ENCODE measurements at regions not wholly inside any gene's neighbourhood (a gene's known extent, or its start where the extent isn't known, plus 50 kb on each side); places are given as distances from the start of the nearest gene placed in this dataset.
"Not testable (repeated sequence)": the region's sequence is repeated elsewhere in the genome, so short reads cannot be mapped to it uniquely, and the experiment has no call there.

GRCh38 chr9:85792057-85792456 is 50.3 kb upstream of the AGTPBP1 start:
- H3K36me3 ChIP-seq (replicated peaks; ENCODE audit: control insufficient read depth, insufficient read depth, low read length); DNase-seq; H3K27me3 ChIP-seq (ENCODE audit: control insufficient read depth, insufficient read depth, low read length); H3K4me3 ChIP-seq (ENCODE audit: insufficient read depth, low read depth, low read length): not testable (repeated sequence)

DNA sequence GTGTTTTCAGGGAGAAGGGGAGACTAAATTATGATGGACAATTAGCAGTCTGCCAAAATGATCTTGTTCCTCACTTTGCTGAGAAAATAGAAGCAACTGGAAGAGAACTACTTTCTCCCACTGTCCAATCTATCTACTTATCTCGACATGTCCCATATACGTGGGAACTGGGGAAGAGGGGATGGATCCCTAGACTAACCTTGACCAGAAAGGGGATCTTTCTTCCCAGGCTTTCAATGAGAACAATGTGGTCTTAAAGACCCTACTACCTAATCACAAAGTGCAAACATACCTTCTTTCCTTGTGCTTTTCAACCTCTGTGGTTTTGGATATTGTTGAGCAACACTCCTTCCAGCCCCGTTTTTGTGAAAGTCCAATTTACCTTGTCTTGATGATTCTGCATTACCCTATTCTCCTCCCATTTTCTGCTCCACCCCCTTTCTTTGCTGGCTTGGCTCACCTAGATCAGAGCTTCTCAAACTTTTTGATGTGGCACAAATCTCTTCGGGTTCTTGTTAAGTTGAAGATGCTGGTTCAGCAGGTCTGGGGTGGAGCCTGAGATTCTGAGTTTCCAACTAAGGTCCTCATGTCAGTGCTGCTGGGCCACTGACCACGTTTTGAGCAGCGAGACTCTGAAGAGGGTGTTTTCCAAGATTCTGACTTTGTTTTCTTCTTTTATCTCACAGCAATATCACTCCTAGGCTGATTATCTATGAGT is 61.4 kb upstream of the AGTPBP1 start:
- not testable (repeated sequence) for H3K27me3 ChIP-seq (ENCODE audit: control insufficient read depth, insufficient read depth, low read length); H3K36me3 ChIP-seq (replicated peaks; ENCODE audit: control insufficient read depth, insufficient read depth, low read length); H3K4me3 ChIP-seq (ENCODE audit: insufficient read depth, low read depth, low read length); DNase-seq

DNA sequence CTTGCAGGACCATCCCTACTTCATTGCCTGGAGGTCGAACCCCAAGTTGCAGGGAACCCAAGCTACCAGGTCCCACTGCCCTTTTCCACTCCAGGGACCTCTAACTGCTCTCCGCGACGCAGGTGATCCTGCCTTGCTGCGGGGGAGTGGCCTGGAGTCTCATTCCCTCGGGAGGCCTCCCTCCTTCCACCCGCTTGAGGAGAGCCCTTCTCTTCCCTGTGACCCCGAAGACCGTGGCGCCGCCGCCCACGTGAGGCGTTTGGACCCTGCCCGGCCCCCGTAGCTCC is 63.0 kb upstream of the AGTPBP1 start:
- not testable (repeated sequence) for H3K36me3 ChIP-seq (replicated peaks; ENCODE audit: control insufficient read depth, insufficient read depth, low read length); DNase-seq; H3K27me3 ChIP-seq (ENCODE audit: control insufficient read depth, insufficient read depth, low read length)
- H3K4me3 ChIP-seq (ENCODE audit: insufficient read depth, low read depth, low read length): peak overlapping the region; percentile 73

DNA sequence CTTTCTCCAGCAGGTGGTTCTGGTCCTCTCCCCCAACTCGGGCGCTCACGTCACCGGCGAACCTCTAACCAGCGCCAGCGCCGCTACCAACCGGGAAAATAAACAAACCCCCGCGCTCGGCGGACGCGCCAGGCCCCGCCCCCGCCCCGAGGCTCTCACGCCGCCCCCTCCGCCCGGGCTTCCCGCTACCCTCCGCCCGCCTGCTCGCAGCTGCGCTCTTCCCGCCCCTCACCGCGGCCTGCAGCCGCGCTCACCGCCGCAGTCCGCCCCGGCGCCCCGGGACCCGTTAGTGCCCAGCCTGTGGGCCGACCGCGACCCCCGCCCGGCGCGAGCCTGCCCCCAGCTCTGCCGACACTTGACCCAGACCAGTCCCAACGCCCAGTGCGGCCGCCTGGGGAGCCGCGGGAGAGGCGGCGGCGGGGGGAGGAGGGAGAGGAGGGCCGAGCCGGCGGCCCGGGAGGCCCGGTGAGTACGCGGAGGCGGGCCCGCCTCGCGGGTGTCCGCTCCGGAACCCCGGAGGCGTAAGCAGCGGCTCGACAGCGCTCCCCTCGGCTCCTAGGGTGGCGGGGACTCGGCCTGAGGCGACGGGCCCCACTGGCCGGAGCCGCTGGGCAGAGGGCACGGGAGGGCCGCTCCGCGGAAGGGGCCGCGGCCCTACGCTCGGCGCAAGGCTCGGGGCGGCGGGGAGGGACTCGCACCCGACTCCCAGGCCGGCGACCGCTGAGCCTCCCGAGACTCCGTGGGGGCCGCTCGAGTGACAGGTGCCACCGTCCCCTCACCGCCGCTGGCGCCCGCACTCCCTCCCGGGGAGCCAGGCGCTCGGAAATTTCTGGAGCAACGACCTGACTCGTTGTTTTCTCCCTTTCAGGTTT is 63.6 kb upstream of the AGTPBP1 start:
- H3K4me3 ChIP-seq (ENCODE audit: insufficient read depth, low read depth, low read length): peak overlapping the region; percentile 73

GRCh38 chr9:85808329-85808728 is 66.6 kb upstream of the AGTPBP1 start:
- H3K4me3 ChIP-seq (ENCODE audit: insufficient read depth, low read depth, low read length); H3K36me3 ChIP-seq (replicated peaks; ENCODE audit: control insufficient read depth, insufficient read depth, low read length); H3K27me3 ChIP-seq (ENCODE audit: control insufficient read depth, insufficient read depth, low read length); DNase-seq: not testable (repeated sequence)

More for the DNA sequence above, 63.6 kb upstream of the AGTPBP1 start:
- peak; percentile 84 for DNase-seq
- H3K36me3 ChIP-seq (replicated peaks; ENCODE audit: control insufficient read depth, insufficient read depth, low read length); H3K27me3 ChIP-seq (ENCODE audit: control insufficient read depth, insufficient read depth, low read length): not testable (repeated sequence)

DNA sequence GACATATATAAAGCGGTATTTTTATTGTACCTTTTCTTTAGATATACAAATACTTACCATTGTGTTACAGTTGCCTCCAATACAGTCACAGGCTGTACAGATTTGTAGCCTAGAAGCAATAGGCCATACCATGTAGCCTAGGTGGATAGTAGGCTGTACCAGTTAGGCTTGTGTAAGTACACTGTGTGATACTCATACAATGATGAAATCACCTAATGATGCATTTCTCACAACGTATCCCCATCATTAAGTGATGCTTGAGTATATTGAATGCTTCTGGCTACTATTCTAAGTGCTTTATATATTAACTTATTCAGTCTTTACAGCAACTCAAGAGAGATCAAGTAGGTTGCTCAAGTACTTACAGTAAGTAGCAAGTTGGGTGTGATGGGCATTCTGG is 71.6 kb upstream of the AGTPBP1 start:
- not testable (repeated sequence) for H3K27me3 ChIP-seq (ENCODE audit: control insufficient read depth, insufficient read depth, low read length); DNase-seq; H3K4me3 ChIP-seq (ENCODE audit: insufficient read depth, low read depth, low read length); H3K36me3 ChIP-seq (replicated peaks; ENCODE audit: control insufficient read depth, insufficient read depth, low read length)

GRCh38 chr9:85814800-85815199 is 73.0 kb upstream of the AGTPBP1 start:
- H3K27me3 ChIP-seq (ENCODE audit: control insufficient read depth, insufficient read depth, low read length); DNase-seq; H3K4me3 ChIP-seq (ENCODE audit: insufficient read depth, low read depth, low read length); H3K36me3 ChIP-seq (replicated peaks; ENCODE audit: control insufficient read depth, insufficient read depth, low read length): not testable (repeated sequence)

DNA sequence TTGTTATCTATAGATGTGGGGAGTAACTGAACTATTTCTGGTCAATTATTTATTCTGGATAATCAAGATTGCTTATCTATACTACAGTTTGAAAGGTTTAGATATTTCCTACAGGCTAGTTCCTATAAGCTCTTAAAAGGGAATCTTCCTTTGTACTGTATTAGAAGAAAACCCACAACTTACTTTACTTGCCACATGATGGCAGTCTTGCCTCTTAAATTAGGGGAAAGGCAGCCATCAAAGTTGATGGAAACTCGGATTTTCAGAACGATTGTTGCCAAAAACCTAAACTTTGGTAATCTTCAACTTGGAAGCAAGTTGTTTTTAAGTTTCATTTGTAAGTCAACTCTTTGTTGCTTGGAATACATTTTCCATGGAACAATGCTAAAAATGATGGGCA is 77.2 kb upstream of the AGTPBP1 start:
- not testable (repeated sequence) for DNase-seq

DNA sequence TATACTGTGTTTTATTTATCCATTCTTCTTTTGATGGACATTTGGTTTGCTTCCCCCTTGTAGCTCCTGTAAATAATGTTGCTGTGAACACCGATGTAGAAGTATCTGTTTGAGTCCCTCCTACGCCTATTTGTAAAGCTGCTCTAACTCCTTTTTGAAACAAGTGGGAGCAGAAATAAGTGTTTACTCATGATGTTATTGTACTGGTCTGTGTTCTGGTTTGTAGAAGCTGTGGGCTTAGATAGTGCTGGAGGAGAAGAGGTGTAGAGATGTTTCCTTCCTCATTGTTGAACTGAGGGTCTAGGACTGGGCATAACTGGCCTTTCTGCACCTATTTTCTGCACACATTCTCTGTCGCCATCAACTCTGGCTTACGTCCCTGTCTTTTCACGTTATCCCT is 78.8 kb upstream of the AGTPBP1 start:
- not testable (repeated sequence) for H3K4me3 ChIP-seq (ENCODE audit: insufficient read depth, low read depth, low read length); H3K36me3 ChIP-seq (replicated peaks; ENCODE audit: control insufficient read depth, insufficient read depth, low read length); DNase-seq; H3K27me3 ChIP-seq (ENCODE audit: control insufficient read depth, insufficient read depth, low read length)

More for the DNA sequence above, 77.2 kb upstream of the AGTPBP1 start:
- not testable (repeated sequence) for H3K36me3 ChIP-seq (replicated peaks; ENCODE audit: control insufficient read depth, insufficient read depth, low read length); H3K27me3 ChIP-seq (ENCODE audit: control insufficient read depth, insufficient read depth, low read length); H3K4me3 ChIP-seq (ENCODE audit: insufficient read depth, low read depth, low read length)

DNA sequence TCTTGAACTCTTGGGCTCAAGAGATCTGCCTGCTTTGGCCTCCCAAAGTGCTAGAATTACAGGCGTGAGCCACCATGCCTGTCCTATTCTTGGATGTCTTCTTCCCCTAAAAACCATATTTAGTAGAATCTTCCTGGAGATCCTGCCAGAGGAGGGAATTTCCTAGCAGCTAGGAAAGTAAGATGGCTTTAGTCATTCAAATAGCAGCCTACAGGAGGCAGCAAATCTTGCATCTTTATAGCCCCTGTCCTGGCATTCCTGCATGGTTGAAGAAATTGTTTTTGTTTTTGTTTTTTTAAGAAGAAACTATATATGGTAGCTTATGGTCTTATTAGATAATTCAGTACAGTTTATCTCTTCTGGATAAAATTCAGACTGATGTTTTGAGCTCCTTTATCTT is 83.2 kb upstream of the AGTPBP1 start:
- H3K27me3 ChIP-seq (ENCODE audit: control insufficient read depth, insufficient read depth, low read length); H3K36me3 ChIP-seq (replicated peaks; ENCODE audit: control insufficient read depth, insufficient read depth, low read length); H3K4me3 ChIP-seq (ENCODE audit: insufficient read depth, low read depth, low read length): not testable (repeated sequence)
- peak; percentile 58 for DNase-seq

DNA sequence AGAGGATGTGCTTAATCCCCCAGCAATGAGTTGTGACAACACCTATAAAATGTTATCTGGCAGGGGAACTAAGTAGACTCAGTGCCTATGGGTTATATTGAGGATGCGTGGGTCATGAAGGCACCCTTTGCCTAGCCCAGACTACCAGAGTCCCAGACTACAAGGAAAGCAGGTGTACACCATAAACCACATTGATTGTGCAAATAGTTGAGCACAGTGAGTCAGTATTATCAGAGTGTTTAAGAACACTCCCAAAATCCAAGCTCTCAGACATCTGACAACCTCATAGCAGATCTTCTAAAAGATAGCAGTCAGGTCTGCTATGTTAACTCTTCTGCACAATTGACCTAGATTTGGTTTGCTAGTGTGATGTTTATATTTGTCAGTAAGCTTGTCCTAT is 92.8 kb upstream of the AGTPBP1 start:
- H3K4me3 ChIP-seq (ENCODE audit: insufficient read depth, low read depth, low read length); H3K27me3 ChIP-seq (ENCODE audit: control insufficient read depth, insufficient read depth, low read length); H3K36me3 ChIP-seq (replicated peaks; ENCODE audit: control insufficient read depth, insufficient read depth, low read length); DNase-seq: not testable (repeated sequence)

DNA sequence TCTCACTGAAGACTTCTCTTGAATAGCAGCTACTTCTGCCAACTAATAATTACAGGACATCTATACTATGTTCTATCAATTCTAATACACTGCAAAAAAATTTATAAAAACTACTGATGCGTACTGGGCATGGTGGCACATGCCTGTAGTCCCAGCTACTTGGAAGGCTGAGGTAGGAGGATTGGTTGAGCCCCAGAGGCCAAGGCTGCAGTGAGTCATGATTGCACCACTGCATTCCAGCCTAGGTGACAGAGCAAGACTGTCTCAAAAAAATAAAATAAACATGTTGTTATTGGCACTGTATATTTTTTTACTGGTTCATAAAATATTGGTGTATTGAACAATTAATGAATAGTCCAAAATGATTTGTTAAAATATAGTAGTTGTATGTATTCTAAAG is 97.0 kb upstream of the NAA35 start:
- H3K36me3 ChIP-seq (replicated peaks; ENCODE audit: control insufficient read depth, insufficient read depth, low read length); DNase-seq; H3K27me3 ChIP-seq (ENCODE audit: control insufficient read depth, insufficient read depth, low read length); H3K4me3 ChIP-seq (ENCODE audit: insufficient read depth, low read depth, low read length): not testable (repeated sequence)

- H3K27me3 ChIP-seq (ENCODE audit: control insufficient read depth, insufficient read depth, low read length); DNase-seq; H3K4me3 ChIP-seq (ENCODE audit: insufficient read depth, low read depth, low read length); H3K36me3 ChIP-seq (replicated peaks; ENCODE audit: control insufficient read depth, insufficient read depth, low read length): not testable (repeated sequence)
Measured at GRCh38 chr9:85847782-85848181, 93.2 kb upstream of the NAA35 start.

- H3K36me3 ChIP-seq (replicated peaks; ENCODE audit: control insufficient read depth, insufficient read depth, low read length): no peaks in the 10 kb centered on the region
- no peak overlapping the region for H3K4me3 ChIP-seq (ENCODE audit: insufficient read depth, low read depth, low read length)
- no peak for DNase-seq
- H3K27me3 ChIP-seq (ENCODE audit: control insufficient read depth, insufficient read depth, low read length): no peaks in the 10 kb centered on the region
Measured at GRCh38 chr9:85858056-85858750, 82.7 kb upstream of the NAA35 start.

DNA sequence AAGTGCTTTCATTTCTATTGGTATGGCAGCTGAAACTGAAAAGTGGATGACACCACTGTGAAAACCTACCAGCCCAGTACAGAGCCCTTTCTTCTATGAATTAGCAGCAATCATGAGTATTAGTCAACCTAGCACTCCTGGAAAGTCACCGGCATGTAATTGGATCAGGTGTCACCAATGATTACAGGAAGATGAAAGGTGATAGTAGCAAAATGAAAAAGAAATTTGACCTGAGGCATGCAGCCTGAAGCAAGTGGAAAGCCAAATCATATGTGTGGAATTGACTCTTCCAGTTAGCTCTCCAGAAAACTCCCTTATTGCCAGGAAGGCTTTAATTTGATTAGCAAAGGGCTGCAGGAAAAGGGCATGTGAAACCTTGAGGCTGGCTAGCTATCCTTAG is 81.2 kb upstream of the NAA35 start:
- Histone ChIP-seq H3K27me3 (ENCODE audit: control insufficient read depth, insufficient read depth, low read length) (no peaks in the 10 kb centered on the region), H3K36me3 (replicated peaks; ENCODE audit: control insufficient read depth, insufficient read depth, low read length) (no peaks in the 10 kb centered on the region), H3K4me3 (ENCODE audit: insufficient read depth, low read depth, low read length) (no peak overlapping the region)
- DNase-seq: no peak

Measured in H7 (cell line).